ENCODE measurements at regions not wholly inside any gene's neighbourhood (a gene's known extent, or its start where the extent isn't known, plus 50 kb on each side); places are given as distances from the start of the nearest gene placed in this dataset.

GRCh38 chr11:23789200-23789853 lies 707.5 kb upstream of the LUZP2 start:
- TF ChIP-seq CTCF (IDR thresholded peaks at IDR 0.05) (no peak), POLR2A (IDR thresholded peaks at IDR 0.05) (no peak)
